ENCODE measurements at regions not wholly inside any gene's neighbourhood (a gene's known extent, or its start where the extent isn't known, plus 50 kb on each side); places are given as distances from the start of the nearest gene placed in this dataset.
"Not testable (repeated sequence)": the region's sequence is repeated elsewhere in the genome, so short reads cannot be mapped to it uniquely, and the experiment has no call there.

GRCh38 chr22:47615051-47615450, 852.6 kb downstream of the TBC1D22A start:
- no peak for TF ChIP-seq CTCF (IDR thresholded peaks at IDR 0.05)
- no peak for DNase-seq (ENCODE audit: low spot score)
- Histone ChIP-seq H3K27ac (no peak overlapping the region), H3K4me3 (no peak overlapping the region)

DNA sequence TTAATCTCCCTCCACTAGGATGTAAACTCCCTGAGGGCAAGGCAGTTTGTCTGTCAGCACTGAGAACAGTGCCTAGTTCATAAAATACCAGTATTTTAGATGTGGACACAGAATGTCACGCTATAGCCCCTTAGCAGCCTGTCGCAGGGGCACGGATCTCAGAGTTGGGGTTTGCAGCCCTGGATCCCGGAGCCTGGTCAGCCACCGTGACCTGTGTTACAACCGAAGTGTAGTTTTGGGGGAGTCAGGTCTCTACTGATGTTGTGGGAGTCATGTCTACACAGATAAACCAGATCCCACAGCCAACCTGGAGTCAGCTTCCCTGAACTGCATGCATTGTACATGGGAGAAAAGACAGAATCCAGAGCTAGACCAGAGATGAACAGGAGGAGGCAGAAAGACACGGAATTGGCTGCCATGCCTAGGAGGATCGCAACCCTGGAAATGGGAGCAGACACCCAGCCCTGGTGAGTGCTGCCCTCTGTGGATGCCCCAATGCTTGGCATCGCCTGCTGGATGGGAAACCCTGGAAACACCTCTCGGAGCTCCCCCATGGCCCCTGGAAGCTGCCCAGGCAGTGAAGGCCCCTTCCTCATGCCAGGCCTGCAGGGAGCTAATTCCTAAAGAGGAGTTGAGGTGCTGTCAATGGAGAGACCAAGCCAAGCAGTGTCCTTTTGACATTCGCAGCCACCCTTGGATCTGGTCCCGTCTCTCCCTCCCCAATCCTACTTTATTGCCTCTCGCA, 851.3 kb downstream of the TBC1D22A start:
- no peak overlapping the region for H3K4me3 ChIP-seq
- no peak for DNase-seq (ENCODE audit: low spot score)
- no peak for TF ChIP-seq CTCF (IDR thresholded peaks at IDR 0.05)
- H3K27ac ChIP-seq = no peak overlapping the region

DNA sequence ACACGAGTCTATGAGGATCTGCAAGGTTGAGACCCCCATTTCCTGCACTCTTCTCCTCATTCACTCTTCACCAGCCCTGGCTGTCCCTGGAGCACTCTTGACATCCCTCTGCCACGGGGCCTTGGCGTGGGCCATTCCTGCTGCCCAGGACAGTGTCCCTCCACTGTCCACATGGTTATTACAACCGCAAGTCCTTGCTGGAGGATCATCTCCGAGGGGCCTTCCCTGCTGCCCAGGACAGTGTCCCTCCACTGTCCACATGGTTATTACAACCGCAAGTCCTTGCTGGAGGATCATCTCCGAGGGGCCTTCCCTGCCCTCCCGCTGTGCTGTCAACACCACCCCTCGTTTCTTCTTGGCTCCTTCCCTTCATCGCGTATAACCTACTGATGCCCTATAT, 850.7 kb downstream of the TBC1D22A start:
- H3K27ac ChIP-seq, H3K4me3 ChIP-seq: not testable (repeated sequence)

DNA sequence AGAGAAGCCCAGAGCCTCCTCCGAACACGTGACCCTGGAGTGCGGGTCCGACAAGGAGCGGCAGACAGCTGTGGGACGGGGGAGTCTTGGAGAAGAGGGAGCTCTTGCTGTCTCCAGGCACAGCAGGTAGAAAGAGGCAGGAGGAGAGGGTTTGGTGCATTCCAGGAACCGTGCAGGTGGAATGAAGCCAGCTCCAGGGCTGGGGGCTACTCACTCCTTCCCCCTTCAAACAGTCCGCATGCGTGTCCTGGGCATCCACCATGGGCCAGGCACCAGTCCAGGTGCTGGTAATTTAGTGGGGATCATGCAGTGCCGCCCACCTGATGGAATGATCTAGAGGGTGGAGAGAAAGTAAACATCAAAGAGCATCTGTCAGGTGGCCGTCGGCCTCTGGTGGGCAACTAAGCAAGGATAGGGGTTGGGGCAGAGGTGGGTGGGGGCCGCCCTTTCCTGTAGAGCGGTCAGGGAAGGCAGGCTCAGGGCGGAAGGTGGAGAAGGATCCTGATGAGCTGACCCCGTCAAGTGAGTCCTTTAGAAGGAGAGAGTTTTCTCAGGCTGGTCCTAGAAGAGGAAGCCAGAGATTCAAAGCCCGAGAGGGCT, 850.0 kb downstream of the TBC1D22A start:
- no peak overlapping the region for H3K4me3 ChIP-seq
- TF ChIP-seq CTCF (IDR thresholded peaks at IDR 0.05) = no peak
- no peak for DNase-seq (ENCODE audit: low spot score)

More for the DNA sequence above, 850.7 kb downstream of the TBC1D22A start:
- DNase-seq (ENCODE audit: low spot score) = not testable (repeated sequence)

GRCh38 chr22:47610764-47611163, 848.3 kb downstream of the TBC1D22A start:
- no peak for TF ChIP-seq CTCF (IDR thresholded peaks at IDR 0.05)
- no peak for DNase-seq (ENCODE audit: low spot score)
- Histone ChIP-seq H3K27ac (no peak overlapping the region), H3K4me3 (no peak overlapping the region)

More for the DNA sequence above, 850.0 kb downstream of the TBC1D22A start:
- no peak overlapping the region for H3K27ac ChIP-seq

DNA sequence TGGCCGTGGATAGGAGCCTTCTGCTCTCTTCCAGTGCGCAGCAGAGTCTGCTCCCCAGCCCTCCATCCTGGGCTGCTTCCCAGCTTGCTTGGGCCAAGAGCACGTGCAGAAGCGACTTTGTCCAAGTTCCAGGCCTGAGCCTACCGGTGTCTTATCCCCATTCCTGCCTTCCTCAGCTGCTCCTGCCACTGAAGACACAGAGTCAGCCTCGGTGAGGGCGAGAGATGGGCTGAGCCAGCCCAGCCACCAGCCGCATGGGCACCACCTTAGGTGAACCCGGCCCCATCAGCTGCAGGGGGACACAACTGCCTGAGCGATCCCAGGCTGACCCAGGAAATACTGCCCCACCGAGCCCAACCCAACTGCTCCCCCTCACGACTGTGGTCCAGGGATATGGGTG, 847.8 kb downstream of the TBC1D22A start:
- no peak overlapping the region for H3K4me3 ChIP-seq
- TF ChIP-seq CTCF (IDR thresholded peaks at IDR 0.05) = no peak
- H3K27ac ChIP-seq = no peak overlapping the region
- no peak for DNase-seq (ENCODE audit: low spot score)

- no peak overlapping the region for H3K27ac ChIP-seq
These were observed 847.2 kb downstream of the TBC1D22A start for GRCh38 chr22:47609653-47610052.

More at GRCh38 chr22:47609653-47610052, 847.2 kb downstream of the TBC1D22A start:
- no peak for DNase-seq (ENCODE audit: low spot score)
- TF ChIP-seq CTCF (IDR thresholded peaks at IDR 0.05) = no peak
- H3K4me3 ChIP-seq = no peak overlapping the region
